Gastroesophageal sphincter (tissue), 3 donors: ENCODE measurements at regions not wholly inside any gene's neighbourhood (a gene's known extent, or its start where the extent isn't known, plus 50 kb on each side); places are given as distances from the start of the nearest gene placed in this dataset.

Source experiments
- EP300 ChIP-seq: sonication (generic); formaldehyde crosslinking; IDR thresholded peaks from one replicate; pipeline ENCODE4 v1.6.1; 2017; ENCODE audit warnings: antibody characterized with exemption, mild to moderate bottlenecking
- POLR2A ChIP-seq, 2 donors: fragments of 450-650 bp; IDR thresholded peaks; one replicate each; pipeline ENCODE4 v1.6.1; 2017; ENCODE audit warnings: antibody characterized with exemption in 2 of 2, mild to moderate bottlenecking in 2 of 2, moderate library complexity in 1 of 2
- POLR2AphosphoS5 ChIP-seq: sonication (generic); formaldehyde crosslinking; IDR thresholded peaks from one replicate; pipeline ENCODE4 v1.6.1; 2017; ENCODE audit warnings: antibody characterized with exemption
- TF ChIP-seq, protein P1 (sequence below), 4 experiments: fragments of 200-600 bp in 2 of 4; fragments of 450-650 bp in 2 of 4; sonication (generic) in 1 of 4; IDR thresholded peaks; one replicate each; pipeline ENCODE4 v1.5.1; 2017 to 2019; ENCODE audit warnings: antibody characterized with exemption in 4 of 4, mild to moderate bottlenecking in 2 of 4, moderate library complexity in 2 of 4

DNA sequence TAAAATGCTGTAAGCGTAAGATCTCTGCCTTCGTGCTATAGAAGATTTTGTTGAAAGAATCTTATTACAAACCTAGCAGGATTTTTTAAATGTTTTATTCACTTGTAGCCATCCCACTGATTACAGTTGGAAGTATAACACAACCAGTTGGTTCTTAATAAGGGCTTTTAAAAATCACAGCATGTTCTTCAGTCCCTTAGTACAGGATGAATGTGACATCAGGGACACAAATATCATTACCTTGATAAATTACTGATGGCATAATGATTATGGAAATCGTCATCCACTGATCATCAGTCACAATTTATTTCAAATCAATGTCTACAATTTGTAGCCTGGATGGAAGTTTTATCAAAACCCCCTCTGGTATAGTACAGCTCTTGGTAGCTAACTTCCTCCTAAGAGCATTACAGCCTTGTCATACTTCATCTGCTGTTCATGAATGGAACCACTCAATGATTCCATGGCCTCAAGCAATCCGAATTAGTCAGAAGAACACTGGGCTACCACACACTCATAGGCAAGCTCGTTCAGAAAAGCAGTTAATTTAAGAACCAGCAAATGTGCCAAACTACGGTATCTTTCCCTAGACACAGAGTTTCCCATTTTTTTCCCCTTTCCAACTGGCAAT lies 389.2 kb upstream of the TENM3 start:
- TF ChIP-seq POLR2AphosphoS5 (no peak), EP300 (no peak), POLR2A (IDR thresholded peaks at IDR 0.05) (no peak)
- TF ChIP-seq, protein P1, sequence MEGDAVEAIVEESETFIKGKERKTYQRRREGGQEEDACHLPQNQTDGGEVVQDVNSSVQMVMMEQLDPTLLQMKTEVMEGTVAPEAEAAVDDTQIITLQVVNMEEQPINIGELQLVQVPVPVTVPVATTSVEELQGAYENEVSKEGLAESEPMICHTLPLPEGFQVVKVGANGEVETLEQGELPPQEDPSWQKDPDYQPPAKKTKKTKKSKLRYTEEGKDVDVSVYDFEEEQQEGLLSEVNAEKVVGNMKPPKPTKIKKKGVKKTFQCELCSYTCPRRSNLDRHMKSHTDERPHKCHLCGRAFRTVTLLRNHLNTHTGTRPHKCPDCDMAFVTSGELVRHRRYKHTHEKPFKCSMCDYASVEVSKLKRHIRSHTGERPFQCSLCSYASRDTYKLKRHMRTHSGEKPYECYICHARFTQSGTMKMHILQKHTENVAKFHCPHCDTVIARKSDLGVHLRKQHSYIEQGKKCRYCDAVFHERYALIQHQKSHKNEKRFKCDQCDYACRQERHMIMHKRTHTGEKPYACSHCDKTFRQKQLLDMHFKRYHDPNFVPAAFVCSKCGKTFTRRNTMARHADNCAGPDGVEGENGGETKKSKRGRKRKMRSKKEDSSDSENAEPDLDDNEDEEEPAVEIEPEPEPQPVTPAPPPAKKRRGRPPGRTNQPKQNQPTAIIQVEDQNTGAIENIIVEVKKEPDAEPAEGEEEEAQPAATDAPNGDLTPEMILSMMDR (IDR thresholded peaks at IDR 0.05): no peak
